ENCODE measurements at regions not wholly inside any gene's neighbourhood (a gene's known extent, or its start where the extent isn't known, plus 50 kb on each side); places are given as distances from the start of the nearest gene placed in this dataset.

- TF ChIP-seq CTCF (IDR thresholded peaks at IDR 0.05) (no peak), POLR2A (IDR thresholded peaks at IDR 0.05) (no peak)
Observed at GRCh38 chr14:71361336-71361735, 454.1 kb downstream of the PCNX1 start.

Measured in body of pancreas (tissue), 4 donors.